Fibroblast of skin of back (primary cell): ENCODE measurements at regions not wholly inside any gene's neighbourhood (a gene's known extent, or its start where the extent isn't known, plus 50 kb on each side); places are given as distances from the start of the nearest gene placed in this dataset.

Source experiments
- DNase-seq: peaks from one replicate; pipeline ENCODE4 v3.0.0-alpha.2; 2013

- no peak for DNase-seq
Observed at GRCh38 chr13:86757236-86757978, 913.8 kb upstream of the SLITRK5 start.

- DNase-seq, result no peak
Observed at GRCh38 chr13:86758116-86758515, 913.1 kb upstream of the SLITRK5 start.

DNA sequence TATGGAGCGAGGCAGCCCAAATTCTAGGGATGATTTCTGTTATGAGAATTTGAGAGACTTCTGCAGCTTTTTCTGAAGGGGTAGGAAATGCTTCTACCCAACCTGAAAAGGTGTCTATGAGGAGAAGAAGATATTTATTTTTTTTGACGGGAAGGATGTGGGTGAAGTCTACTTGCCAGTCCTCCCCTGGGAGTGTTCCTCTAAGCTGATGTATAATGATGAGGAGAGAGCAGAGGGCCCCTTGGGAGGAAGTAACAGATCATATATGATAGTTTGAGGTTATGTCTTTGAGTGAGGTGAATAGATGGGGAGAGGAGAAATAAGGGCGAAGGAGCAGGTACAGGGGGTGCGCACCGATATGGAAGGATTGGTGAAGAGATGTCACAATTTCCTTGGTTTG is 910.6 kb upstream of the SLITRK5 start:
- DNase-seq, result no peak

GRCh38 chr13:86765462-86765861 is 905.7 kb upstream of the SLITRK5 start:
- DNase-seq, result no peak

DNA sequence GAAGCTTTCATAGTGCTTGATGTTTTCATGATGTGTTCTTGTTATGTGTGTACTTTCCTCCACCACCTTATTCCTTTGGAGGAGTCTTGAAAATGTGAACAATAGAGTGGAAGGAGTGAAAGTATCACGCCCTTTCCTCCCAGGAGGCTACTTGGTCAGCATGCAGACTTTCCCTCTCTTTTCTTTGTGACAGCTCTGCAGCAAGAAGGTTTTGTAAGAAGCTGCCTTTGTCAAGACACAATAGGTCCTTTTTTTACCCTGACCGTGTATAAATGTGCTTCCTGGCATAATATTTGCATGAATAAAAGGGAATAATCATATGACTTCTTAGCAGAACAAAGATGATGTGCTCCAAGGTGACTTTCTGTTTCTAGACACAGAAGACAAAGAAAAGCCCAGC is 882.6 kb upstream of the SLITRK5 start:
- no peak for DNase-seq

GRCh38 chr13:86792153-86792651 is 879.0 kb upstream of the SLITRK5 start:
- no peak for DNase-seq

DNA sequence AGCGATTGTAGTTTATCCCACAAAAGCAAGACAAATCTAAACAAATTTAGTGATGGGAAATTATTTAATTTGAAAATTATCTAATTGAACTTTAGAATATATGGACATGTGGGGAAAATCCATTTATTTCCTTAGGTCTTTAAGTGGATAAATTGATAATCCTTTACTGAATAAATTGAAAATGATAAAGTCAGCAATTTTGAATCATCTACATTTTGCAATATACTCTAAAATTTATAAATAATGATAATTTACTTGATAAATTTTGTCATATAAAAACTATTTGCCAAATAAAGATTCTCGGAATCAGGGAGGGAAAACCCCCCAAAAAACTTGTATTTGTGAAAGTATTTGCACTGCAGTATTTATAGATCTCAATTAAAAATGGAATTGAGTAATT is 875.3 kb upstream of the SLITRK5 start:
- no peak for DNase-seq

- no peak for DNase-seq
Observed at GRCh38 chr13:86810361-86810760, 860.8 kb upstream of the SLITRK5 start.

- no peak for DNase-seq
Observed at GRCh38 chr13:86813198-86813597, 858.0 kb upstream of the SLITRK5 start.

DNA sequence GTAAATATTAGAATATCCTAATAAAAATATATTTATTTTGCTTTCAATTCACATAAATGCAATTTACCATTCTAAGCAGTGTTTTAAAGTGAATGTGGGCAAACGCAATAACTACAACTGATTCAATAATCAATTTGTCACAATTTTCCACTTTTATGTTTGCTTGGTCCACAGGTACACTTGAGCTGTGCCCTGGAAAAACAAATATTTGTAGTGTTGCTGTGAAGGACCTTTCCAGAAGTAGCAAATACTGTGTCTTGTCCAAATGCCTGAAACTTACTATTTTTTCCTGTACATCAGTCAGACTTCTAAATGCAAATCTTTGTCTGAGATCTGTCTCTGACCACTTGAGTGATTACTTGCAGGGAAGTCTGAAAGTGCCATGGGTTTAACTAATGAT is 845.8 kb upstream of the SLITRK5 start:
- no peak for DNase-seq

GRCh38 chr13:86826232-86826631 is 844.9 kb upstream of the SLITRK5 start:
- no peak for DNase-seq

DNA sequence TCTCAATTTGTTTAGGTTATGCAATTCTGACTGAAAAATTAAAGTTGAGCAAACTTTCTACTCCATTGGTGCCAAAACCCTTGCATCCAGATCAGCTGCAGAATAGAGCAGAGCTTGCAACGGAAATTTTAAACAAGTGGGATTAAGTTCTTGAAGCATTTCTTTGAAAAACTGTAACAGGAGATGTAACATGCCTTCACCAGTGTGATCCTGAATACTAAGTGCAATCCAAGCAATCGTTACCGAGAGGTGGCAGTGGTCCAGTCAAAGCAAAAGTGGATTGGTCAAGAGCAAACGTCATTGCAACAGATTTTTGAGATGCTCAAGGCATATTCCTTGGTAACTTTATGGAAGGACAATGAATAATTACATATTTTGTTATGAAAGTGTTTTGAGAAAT is 841.1 kb upstream of the SLITRK5 start:
- DNase-seq, result no peak

- no peak for DNase-seq
Observed at GRCh38 chr13:86831084-86831483, 840.1 kb upstream of the SLITRK5 start.

DNA sequence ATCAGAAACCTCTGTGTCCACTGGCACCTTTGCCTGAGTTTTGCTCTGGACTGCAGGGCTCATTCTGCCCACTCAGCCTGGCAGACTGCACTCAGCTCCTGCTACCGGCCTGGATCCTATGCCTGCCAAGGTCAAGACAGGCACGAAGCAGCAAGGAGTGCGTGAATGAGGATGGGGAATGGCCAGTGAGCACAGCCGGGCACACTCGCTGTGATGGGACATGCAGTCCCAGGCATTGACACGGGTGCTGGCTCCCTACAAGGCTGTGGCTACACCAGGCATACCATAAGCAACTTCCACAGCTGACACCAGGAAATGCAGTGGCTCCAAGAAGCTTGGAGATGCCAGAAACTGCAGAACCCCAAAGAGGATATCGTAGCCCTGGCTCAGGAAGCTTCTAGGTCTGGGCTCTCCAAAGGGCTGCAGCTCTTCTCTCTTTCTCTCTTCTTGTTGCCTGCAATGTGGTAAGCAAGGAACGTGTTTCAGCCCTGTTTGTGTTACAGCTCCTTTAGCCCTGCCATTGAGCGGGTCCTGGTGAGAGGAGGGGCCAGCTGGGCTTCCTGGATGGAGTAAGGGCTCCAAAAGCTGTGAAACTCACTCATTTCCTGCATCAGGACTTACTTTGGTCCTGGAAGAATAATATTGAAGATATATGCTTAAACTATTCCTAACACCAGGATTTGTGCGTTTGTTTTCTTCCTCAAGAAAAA is 832.6 kb upstream of the SLITRK5 start:
- DNase-seq, result no peak

DNA sequence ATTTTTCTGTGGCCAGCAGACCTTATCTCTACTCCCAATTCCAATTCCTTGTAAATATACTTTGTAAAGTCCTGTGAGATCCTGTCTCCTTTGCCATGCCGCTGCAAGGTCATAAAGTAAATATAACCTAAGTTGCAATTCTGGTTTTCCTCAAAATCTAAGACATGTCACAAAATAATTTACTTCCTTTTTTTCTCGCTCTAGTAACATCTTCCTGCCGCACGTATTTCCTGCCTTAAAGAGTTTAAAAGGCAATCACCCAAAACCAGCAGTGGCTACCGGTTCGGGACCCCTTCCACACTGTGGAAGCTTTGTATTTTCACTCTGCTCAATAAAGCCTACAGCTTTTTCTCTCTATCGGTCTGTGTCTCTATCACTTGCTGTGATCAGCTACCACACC is 832.0 kb upstream of the SLITRK5 start:
- no peak for DNase-seq

DNA sequence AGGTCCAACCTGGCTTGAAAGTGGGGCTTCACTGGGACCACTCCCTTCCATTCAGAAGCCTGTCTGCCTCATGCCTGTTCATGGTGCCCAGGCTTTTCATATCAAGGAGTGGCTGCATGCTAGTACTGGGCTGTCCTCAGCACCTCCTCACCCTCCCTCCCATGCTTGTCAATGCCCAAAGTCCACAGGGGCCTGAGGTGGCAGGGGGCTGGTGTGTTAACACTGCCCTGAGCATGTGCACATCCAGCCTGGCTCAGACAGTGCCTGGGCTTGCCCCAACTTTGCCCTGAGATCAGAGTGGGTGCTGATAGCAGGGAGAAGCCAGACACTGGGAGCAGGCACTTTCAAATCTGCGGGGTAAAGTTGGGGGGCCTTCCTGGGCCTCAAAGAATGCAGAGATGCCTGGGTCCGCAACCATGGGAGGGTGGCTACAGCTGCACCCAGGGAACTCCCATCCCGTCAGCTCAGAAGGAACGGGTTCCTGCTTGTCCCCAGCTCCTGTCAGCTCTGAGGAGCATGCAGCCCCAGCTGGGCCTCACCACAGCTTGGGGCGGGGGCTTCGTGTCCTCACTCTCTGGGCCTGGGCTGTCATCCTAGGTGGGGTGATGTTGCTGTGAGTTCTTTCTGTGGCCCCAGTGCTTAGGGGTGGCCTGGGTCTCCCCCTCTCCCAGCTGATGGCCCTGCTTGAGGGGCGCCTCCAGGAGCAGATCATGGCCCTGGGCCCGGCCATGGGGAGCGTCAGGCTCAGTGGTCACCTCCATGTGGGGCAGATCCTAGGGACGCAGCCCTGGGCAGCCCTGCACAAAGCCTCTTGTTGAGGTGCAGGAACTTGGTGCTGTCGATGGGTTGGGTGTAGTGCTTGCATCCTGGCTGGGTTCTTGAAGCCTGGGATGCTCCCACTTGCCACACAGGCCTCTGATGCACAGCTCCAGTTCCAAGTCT is 830.6 kb upstream of the SLITRK5 start:
- DNase-seq, result no peak

GRCh38 chr13:86841264-86841663 is 829.9 kb upstream of the SLITRK5 start:
- DNase-seq, result no peak

DNA sequence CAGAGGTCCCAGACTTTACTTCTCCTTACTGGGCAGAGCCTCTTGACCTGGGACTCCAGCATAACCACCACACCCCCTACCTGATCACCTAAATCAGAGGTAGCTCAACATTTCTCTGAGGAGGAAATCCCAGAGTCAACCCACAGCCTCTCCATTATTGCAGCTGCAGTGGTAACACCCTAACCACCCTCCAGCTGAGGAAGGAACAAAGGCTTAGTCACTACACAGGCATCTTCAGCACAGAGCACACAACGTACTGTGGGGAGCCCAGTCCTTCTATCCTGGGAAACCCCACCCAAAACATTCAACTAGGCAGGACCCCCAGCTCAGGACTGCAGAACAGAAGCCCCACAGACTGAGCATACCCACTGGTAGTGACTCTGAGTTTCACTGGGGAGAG is 824.7 kb upstream of the SLITRK5 start:
- DNase-seq, result no peak

GRCh38 chr13:86848716-86849115 is 822.5 kb upstream of the SLITRK5 start:
- DNase-seq, result no peak

DNA sequence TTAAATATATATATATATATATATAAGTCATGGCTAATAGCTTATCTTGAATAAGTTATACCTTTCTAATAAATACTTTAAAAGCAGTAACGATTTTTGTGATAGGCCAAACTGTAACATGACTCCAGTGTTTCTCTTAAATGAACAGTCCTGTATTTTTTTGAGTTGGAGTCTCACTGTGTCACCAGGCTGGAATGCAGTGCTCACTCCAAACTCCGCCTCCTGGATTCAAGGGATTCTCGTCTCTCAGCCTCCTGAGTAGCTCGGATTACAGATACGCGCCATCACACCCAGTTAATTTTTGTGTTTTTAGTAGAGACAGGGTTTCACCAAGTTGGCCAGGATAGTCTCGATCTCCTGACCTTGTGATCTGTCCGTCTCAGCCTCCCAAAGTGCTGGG is 814.2 kb upstream of the SLITRK5 start:
- DNase-seq, result peak; percentile 49

GRCh38 chr13:86858216-86858615 is 813.0 kb upstream of the SLITRK5 start:
- no peak for DNase-seq

DNA sequence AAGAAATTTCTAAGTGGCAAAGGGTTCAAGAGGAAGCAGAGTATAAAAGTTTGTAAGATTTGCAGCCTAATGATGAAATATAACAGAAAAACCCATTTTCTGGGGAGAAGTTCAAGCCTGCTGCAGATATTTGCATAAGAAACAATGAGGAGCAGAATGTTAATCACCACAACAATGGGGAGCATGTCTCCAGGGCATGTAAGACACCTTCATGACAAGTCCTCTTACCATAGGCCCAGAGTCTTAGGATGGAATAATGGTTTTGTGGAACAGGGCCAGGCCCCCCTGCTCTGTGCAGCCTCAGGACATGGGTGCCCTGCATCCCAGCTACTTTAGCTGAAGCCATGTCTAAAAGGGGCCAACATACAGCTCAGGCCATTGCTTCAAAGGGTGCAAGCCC is 809.0 kb upstream of the SLITRK5 start:
- no peak for DNase-seq

- DNase-seq, result no peak
Observed at GRCh38 chr13:86864376-86864775, 806.8 kb upstream of the SLITRK5 start.
